Lower leg skin (tissue), 4 donors: ENCODE measurements at regions not wholly inside any gene's neighbourhood (a gene's known extent, or its start where the extent isn't known, plus 50 kb on each side); places are given as distances from the start of the nearest gene placed in this dataset.

Experiments
- DNase-seq, 2 donors: peaks; one replicate each; pipeline ENCODE4 v3.0.0-alpha.2; 2019; ENCODE audit warnings: low spot score in 2 of 2
- H3K4me3 ChIP-seq: fragments of 200-600 bp; sonication (generic); 2 replicates; pipeline ENCODE4 v1.5.1; 2017; ENCODE audit warnings: mild to moderate bottlenecking, low read depth; ENCODE audit not compliant: poor library complexity, severe bottlenecking
- POLR2A ChIP-seq, 2 donors: fragments of 450-650 bp; IDR thresholded peaks; one replicate each; pipeline ENCODE4 v1.6.1; 2016 to 2017; ENCODE audit warnings: antibody characterized with exemption in 2 of 2, mild to moderate bottlenecking in 1 of 2, moderate library complexity in 1 of 2
- WGBS, 2 donors: methylation state at CpG; one replicate each; pipeline ENCODE4 v1.1.5; 2018; 5-methylcytosine and 5-hydroxymethylcytosine counted together
- intact Hi-C: fragments of 100-400 bp; cut with DNase I; formaldehyde crosslinking; loops from one replicate; pipeline ENCODE4 v1.15.0; 2023; ENCODE audit warnings: low total_unique reads
- TF ChIP-seq, protein P1 (sequence below), 3 donors: fragments of 450-650 bp; IDR thresholded peaks; one replicate each; pipeline ENCODE4 v1.5.1; 2016; ENCODE audit warnings: antibody characterized with exemption in 3 of 3, mild to moderate bottlenecking in 3 of 3, moderate library complexity in 2 of 3

DNA sequence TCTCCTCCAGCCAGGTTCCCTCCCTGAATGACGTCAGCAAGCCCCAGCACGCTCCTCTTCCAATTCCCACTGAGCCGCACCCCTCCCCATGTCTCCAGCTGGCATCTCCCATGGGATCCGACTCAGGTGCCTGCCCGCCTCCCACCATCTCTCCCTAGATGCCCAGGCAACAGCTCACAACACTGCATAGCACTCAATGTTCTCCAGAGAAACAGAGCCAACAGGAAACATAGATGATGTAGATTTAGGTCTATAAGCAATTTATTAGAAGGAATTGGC lies 532.3 kb downstream of the BRD1 start:
- DNase-seq, result peak in 1 of 2 donors; percentile 61

GRCh38 chr22:49294656-49295464 lies 532.8 kb downstream of the BRD1 start:
- no peak overlapping the region for H3K4me3 ChIP-seq
- peak in 1 of 2 donors; percentile 52 for DNase-seq
- intact Hi-C loops, result no loop called here
- 78 to 82% methylated on average over 13 to 14 of the region's 14 CpGs for WGBS, 2 donors
- TF ChIP-seq, protein P1, sequence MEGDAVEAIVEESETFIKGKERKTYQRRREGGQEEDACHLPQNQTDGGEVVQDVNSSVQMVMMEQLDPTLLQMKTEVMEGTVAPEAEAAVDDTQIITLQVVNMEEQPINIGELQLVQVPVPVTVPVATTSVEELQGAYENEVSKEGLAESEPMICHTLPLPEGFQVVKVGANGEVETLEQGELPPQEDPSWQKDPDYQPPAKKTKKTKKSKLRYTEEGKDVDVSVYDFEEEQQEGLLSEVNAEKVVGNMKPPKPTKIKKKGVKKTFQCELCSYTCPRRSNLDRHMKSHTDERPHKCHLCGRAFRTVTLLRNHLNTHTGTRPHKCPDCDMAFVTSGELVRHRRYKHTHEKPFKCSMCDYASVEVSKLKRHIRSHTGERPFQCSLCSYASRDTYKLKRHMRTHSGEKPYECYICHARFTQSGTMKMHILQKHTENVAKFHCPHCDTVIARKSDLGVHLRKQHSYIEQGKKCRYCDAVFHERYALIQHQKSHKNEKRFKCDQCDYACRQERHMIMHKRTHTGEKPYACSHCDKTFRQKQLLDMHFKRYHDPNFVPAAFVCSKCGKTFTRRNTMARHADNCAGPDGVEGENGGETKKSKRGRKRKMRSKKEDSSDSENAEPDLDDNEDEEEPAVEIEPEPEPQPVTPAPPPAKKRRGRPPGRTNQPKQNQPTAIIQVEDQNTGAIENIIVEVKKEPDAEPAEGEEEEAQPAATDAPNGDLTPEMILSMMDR (IDR thresholded peaks at IDR 0.05), result no peak
- TF ChIP-seq POLR2A (IDR thresholded peaks at IDR 0.05), result no peak

More for the DNA sequence above, 532.3 kb downstream of the BRD1 start:
- H3K4me3 ChIP-seq, result no peak overlapping the region
- intact Hi-C loops, result no loop called here
- TF ChIP-seq POLR2A (IDR thresholded peaks at IDR 0.05), result no peak
- TF ChIP-seq, protein P1 (IDR thresholded peaks at IDR 0.05), result no peak
- WGBS, 2 donors, result 64 to 75% methylated on average over 5 of the region's 5 CpGs

DNA sequence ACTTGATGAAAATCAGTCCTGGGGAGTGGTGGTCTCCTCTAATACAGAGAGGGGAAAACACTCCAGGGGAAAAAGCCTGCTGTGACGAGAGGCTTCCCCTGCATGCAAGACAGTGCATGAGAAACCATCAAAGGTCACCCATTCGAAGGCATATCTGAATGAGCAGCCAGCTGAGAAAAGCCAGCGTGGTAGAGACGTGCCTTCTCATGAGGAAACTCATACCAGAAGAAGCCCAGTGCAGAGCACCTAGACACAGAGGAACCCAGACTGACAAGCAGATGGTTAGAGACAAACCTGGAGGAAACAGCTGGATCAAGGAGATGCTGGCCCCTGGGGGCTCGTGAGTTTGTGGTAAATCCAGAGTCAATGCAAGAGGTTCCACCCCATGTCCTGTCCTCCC lies 534.8 kb downstream of the BRD1 start:
- 75 to 79% methylated on average over 5 of the region's 5 CpGs for WGBS, 2 donors
- peak in 1 of 2 donors; percentile 56 for DNase-seq
- intact Hi-C loops, result no loop called here
- no peak overlapping the region for H3K4me3 ChIP-seq
- TF ChIP-seq, protein P1 (IDR thresholded peaks at IDR 0.05), result no peak
- TF ChIP-seq POLR2A (IDR thresholded peaks at IDR 0.05), result no peak

DNA sequence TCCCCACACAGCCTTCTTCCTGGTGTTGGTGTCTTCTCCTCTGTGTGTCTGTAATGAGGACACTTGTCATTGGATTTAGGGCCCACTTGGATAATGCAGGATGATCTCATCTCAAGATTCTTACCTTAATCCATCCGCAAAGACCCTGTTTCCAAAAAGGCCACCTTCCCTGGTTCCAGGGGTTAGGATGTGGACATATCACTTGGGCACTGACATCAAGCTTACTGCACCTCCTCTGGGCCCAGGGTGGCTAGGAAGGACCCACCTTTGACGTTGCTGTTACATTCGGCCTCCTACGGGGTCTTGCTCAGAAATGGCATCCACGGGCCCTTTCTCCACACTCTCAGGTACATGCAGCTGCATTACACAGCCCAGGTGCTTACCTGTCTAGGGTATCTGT lies 535.9 kb downstream of the BRD1 start:
- DNase-seq, result peak in 1 of 2 donors; percentile 62
- H3K4me3 ChIP-seq, result no peak overlapping the region
- TF ChIP-seq, protein P1 (IDR thresholded peaks at IDR 0.05), result no peak
- WGBS, 2 donors, result 77 to 86% methylated on average over 5 of the region's 5 CpGs
- intact Hi-C loops, result no loop called here

GRCh38 chr22:49291169-49291568 lies 536.5 kb downstream of the BRD1 start:
- intact Hi-C loops, result no loop called here
- 41 to 44% methylated on average over 13 of the region's 13 CpGs for WGBS, 2 donors
- no peak for TF ChIP-seq POLR2A (IDR thresholded peaks at IDR 0.05)
- TF ChIP-seq, protein P1 (IDR thresholded peaks at IDR 0.05), result no peak
- no peak overlapping the region for H3K4me3 ChIP-seq
- peak in 1 of 2 donors; percentile 63 for DNase-seq

DNA sequence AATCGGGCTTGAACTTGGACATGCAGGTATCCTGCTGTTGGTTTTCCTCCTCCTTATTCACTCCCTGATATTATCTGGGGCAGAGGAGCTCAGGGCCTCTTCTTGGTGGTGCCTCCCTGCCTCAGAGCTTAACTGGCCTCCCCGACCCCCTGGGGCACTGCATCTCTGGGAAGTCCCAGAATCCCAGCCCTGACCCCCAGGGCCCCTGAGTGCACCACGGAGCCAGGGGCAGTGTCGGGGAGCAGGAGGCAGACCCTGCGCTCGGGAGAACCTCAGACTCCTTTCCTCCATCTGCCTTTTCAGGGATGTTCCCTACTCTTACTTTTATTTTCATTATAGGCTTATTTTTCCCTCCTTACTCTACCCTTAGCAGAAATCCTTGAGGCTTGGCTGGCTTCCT lies 537.0 kb downstream of the BRD1 start:
- no peak overlapping the region for H3K4me3 ChIP-seq
- DNase-seq, result peak in 1 of 2 donors; percentile 37
- 39 to 46% methylated on average over 6 of the region's 6 CpGs for WGBS, 2 donors
- TF ChIP-seq, protein P1 (IDR thresholded peaks at IDR 0.05), result no peak
- no peak for TF ChIP-seq POLR2A (IDR thresholded peaks at IDR 0.05)
- intact Hi-C loops, result no loop called here
